ENCODE measurements at regions not wholly inside any gene's neighbourhood (a gene's known extent, or its start where the extent isn't known, plus 50 kb on each side); places are given as distances from the start of the nearest gene placed in this dataset.

DNA sequence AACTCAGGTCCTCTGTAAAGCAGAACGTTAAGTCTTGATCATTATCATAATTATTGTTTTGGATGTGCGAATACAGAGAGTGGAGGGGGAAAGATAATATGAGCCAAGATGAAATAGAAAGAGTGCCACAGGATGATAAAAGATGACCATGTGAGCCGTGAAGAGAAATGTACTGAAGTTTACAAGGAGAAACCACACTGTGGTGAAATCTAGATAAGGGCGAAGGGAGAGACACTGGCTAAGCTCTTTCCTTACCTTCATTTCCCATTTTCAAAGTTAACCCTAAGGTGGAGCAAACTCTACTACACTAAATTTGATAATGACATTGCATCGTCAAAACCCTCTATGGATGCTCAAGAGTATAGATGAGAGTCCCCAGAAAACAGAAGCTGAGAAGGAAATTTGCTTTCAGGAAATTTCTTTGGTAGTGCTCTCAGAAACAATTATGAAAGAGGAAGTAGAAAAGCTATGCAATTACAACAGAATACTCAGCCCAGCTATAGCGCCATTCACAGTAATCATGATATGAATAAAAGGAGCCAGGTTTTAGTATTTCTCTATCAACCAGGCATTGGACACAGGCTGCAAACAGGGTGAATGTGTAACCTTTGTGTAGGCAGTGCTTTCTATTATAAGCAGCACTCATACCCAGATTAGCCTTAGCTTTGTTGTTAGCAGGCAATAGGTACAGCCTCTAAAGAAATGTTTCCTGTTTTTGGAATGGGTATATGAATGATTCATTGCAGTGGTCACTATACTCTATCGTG, 1080.7 kb downstream of the GRIK2 start:
- DNase-seq, result no peak

DNA sequence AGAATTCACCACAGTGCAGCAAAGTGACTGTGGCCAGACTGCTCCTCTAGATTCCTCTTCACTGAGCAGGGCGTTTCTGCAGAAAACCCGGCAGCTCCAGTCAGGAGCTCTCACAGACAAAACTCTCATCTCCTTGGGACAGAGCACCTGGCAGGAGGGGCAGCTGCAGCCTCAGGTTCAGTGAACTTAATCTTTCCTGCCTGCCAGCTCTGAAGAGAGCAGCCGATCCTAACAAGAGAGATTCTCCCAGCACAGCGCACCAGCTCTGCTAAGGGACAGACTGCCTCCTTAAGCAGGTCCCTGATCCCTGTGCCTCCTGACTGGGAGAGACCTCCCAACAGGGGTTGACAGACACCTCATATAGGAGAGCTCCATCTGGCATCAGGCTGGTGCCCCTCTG, 1065.5 kb downstream of the GRIK2 start:
- DNase-seq, result no peak

- no peak for DNase-seq
Observed at GRCh38 chr6:102438171-102438570, 1044.7 kb downstream of the GRIK2 start.

GRCh38 chr6:102417368-102417998, 1024.0 kb downstream of the GRIK2 start:
- DNase-seq, result no peak

DNA sequence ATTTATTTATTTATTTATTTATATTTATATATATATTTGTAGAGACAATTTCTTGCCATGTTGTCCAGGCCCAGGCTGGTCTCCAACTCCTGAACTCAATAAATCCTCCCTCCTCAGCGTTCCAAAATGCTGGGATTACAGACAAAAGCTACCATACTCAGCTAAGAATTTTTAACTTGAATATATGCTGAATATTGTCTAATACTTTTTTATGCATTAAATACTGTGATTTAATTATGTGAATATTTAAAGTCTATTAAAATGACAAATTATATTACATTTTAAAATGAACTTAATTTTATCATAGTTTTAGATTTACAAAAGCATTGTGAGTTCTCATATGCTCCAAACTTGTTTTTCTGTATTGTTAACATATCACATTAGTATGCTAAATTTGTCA, 1022.4 kb downstream of the GRIK2 start:
- DNase-seq, result no peak

- DNase-seq, result no peak
Observed at GRCh38 chr6:102411796-102412195, 1018.3 kb downstream of the GRIK2 start.

DNA sequence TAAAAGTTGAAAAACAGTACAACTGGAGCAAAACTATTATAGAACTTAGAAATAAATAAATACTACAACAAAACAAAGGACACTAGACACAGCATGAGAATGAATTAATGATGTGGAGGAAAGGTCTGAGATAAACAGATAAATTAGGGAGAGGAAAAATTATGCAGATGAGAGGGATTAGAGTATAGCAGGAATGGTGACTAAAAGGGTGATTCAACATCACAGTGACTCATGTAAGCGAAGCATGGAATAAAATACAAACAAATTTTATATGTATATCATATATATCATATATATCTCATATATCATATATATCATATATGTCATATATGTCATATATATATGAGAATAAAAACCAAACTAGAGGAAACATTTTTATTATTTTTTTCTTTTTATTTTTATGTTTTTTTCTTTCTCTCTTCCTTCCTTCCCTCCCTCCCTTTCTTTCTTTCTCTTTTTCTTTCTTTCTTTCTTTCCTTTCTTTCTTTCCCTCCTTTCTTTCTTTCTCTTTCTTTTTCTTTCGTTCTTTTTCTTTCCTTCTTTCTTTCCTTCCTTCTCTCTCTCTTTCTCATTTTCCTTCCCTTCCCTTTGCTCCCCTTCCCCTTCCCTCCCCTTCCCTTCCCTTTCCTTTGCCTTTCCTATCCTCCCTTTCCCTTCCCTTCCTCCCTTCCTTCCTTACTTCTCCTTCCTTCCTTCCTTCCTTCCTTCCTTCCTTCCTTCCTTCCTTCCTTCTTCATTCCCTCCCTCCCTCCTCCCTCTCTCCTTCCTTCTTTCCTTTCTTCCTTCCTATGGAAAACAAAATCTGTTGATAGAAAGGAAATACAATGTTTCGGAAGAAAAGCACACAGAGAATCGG, 1014.6 kb downstream of the GRIK2 start:
- no peak for DNase-seq

DNA sequence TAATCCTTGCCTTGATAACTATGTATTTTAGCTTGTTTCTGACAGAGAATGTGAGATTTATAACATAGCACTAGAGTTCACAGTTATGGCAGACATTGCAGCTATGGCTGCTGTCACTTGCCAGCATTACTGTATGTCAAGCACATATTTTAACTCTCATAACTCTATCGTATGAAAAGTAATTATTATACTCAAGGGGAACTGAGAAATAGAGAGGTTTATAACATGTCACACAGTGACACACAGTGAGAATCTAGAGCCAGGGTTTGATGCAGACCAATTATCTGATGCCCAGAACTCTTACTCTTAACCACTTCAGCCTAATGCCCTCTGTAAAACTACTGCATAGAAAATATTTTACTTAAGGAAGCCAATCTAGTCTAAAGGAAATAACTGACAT, 1012.4 kb downstream of the GRIK2 start:
- no peak for DNase-seq

GRCh38 chr6:102402635-102403329, 1009.3 kb downstream of the GRIK2 start:
- DNase-seq, result no peak

DNA sequence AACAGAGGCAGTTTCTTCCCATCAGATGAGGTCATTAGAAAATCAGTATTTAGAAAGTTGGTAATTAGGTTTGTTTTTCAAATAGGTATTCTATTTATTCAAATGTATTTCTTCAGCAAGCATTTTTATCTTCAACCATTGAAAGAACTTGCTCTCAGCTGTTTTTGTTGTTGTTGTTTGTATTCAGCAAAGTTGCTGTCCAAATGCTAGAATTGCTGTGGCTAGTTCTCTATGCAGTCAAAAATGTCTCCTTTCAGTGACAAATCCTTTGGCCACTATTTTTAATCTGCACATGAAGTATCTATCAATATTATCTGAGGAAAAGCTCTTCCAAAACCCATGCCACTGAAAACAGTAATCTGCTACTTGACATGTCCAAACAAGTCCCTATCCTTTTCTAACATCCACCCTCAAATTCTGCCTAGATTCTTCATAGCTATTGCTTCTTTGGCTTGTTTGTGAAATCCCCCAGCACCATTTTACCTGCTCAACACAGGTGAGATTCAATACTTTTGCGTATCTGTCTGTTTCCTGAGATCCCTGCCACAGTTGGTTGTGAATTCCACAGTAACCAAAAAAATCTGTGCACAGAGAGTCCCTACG, 1005.4 kb downstream of the GRIK2 start:
- no peak for DNase-seq

DNA sequence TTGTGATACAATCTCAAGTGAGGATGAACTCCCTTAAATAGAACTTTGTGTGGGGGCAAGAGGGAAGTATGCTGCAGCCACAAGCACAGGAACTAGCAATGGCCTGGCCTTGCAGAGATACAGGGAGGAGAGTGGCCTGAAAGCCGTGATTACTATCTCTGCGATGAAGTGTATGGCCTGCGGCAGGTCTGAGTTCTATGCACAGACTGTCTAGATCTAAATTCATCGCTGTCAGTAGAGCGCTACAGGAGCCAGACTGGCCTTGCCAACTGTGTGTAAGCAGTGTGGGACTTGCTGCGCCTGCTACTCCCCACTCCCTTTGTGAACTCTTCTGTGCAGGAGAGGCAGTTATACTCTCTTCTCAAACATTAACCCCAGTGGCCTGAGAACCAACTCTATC, 997.0 kb downstream of the GRIK2 start:
- DNase-seq, result no peak

GRCh38 chr6:102389994-102390393, 996.5 kb downstream of the GRIK2 start:
- no peak for DNase-seq

- no peak for DNase-seq
Observed at GRCh38 chr6:102387326-102388033, 994.0 kb downstream of the GRIK2 start.

- DNase-seq, result no peak
Observed at GRCh38 chr6:102381203-102381602, 987.7 kb downstream of the GRIK2 start.

- peak; percentile 15 for DNase-seq
Observed at GRCh38 chr6:102356170-102356569, 962.7 kb downstream of the GRIK2 start.

GRCh38 chr6:102355578-102355977, 962.1 kb downstream of the GRIK2 start:
- DNase-seq, result no peak

- DNase-seq, result no peak
Observed at GRCh38 chr6:102352552-102352951, 959.0 kb downstream of the GRIK2 start.

DNA sequence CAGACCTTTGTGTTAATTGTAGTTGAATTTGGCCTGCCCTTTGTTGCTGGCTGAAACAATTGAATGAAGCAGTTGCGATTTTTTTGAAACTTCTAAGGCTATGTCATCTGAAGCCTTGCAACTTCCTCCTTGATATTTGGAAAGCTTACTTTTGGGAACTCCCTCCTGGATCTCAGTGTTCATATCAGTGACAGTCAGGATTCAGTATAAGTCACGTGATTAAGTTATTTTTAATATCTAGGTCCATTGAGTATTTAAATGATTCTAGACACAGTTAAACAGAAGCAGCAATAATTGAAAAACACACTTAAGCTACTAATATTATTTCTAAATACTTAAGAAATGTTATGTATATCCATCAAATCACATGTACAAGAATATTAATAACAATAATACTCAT, 951.3 kb downstream of the GRIK2 start:
- DNase-seq, result no peak

DNA sequence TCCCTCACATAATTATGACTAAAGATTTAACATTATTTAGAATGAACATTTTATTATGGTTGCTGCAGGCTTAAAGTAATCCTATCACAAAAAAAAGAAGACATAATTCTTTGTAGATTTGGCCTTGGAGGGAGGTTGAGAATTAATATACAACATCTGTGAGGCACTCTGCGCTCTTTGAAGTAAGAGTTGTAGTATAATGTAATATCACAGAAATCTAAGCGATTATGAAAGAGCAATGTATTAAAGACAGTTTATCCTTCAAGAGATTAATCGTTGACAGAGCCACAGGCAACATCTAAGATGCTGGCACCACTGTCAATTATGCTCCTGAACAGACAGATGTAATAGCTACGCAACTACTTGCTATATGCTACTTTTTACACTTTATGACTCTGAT, 946.8 kb downstream of the GRIK2 start:
- no peak for DNase-seq

- DNase-seq, result no peak
Observed at GRCh38 chr6:102333736-102334135, 940.2 kb downstream of the GRIK2 start.

DNA sequence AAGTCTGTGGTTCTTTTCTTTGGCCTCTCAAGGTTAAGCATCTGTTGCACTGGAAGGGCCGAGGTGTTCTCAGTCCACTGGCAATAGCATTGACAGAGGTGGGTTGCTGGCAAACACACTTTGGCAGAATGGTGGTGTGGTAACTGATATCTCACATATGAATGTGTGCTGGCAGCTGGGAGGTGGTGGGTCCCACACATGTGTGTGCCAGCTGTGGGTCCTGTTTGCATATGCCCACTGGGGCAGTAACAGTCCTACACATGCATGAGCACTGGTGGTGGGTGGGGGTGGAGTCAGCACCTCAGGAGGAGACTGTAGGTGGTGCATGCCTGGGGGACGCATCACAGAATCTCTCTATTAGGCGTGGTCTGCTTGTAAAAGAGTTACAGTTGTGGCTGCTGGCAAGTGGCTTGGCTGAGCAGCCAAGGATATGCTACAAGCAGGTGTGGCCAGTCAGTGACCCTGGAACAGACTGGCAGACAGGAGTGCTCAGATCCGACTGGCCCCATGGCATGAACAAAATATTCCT, 934.3 kb downstream of the GRIK2 start:
- no peak for DNase-seq

GRCh38 chr6:102313699-102314098, 920.2 kb downstream of the GRIK2 start:
- no peak for DNase-seq

Data from NCI-H2227 treated with DMSO at 0.1 percent for 48 hours (cell line).